ENCODE measurements at regions not wholly inside any gene's neighbourhood (a gene's known extent, or its start where the extent isn't known, plus 50 kb on each side); places are given as distances from the start of the nearest gene placed in this dataset.

GRCh38 chr17:54282886-54283285 is 460.2 kb downstream of the KIF2B start:
- no peak overlapping the region for H2BK120ac ChIP-seq (ENCODE audit: low read depth, low read length)
- no TSS peak for BruUV-seq (replicated peaks)
- no peak for TF ChIP-seq RCOR1 (IDR thresholded peaks at IDR 0.05; ENCODE audit: insufficient replicate concordance, low read length)
- TF ChIP-seq RAD21 (IDR thresholded peaks at IDR 0.05; ENCODE audit: low read length): no peak
- TF ChIP-seq MXI1 (IDR thresholded peaks at IDR 0.05; ENCODE audit: borderline replicate concordance, low read depth, low read length): no peak
- no peak for TF ChIP-seq CEBPB (IDR thresholded peaks at IDR 0.05; ENCODE audit: low read depth, low read length)
- no peak for TF ChIP-seq ELK1 (IDR thresholded peaks at IDR 0.05; ENCODE audit: borderline replicate concordance, low read depth, low read length)
- TF ChIP-seq NFE2L2 (IDR thresholded peaks at IDR 0.05; ENCODE audit: low read depth, low read length): no peak
- TF ChIP-seq MAZ (IDR thresholded peaks at IDR 0.05; ENCODE audit: borderline replicate concordance, low read depth, low read length): no peak
- no CpG with 5 or more reads among the region's 2 CpGs for WGBS, 2 experiments (ENCODE audit: extremely low coverage in 2 of 2, insufficient read length in 1 of 2)
- H3K4ac ChIP-seq (ENCODE audit: low read depth, low read length): no peak overlapping the region
- no peak overlapping the region for H3K14ac ChIP-seq (replicated peaks; ENCODE audit: low read depth, low read length)
- DNase-seq: no peak
- no peaks in the 10 kb centered on the region for H4K20me1 ChIP-seq (ENCODE audit: insufficient read depth, low read length)
- H2BK20ac ChIP-seq (ENCODE audit: low read depth, low read length): no peak overlapping the region
- no peak overlapping the region for H3K4me3 ChIP-seq (ENCODE audit: insufficient read depth, low read depth, low read length)
- POLR2A ChIA-PET (ENCODE audit: unreplicated experiment): no interaction called here
- H2BK5ac ChIP-seq (ENCODE audit: low read depth, low read length, poor library complexity, severe bottlenecking): no peak overlapping the region
- H3K79me1 ChIP-seq (ENCODE audit: low read depth in 1 of 2, low read length in 2 of 2): no peaks in the 10 kb centered on the region
- CTCF ChIA-PET: no interaction called here
- no peak overlapping the region for H3K56ac ChIP-seq (ENCODE audit: extremely low read depth, insufficient read depth, low read length)
- H4K91ac ChIP-seq (ENCODE audit: insufficient read depth, low read depth, low read length): no peak overlapping the region
- H3K23ac ChIP-seq (ENCODE audit: low read depth, low read length): no peak overlapping the region
- no peak overlapping the region for H3K9ac ChIP-seq (ENCODE audit: low read depth, low read length)
- intact Hi-C loops (cut with micrococcal nuclease): no loop called here
- H3K27ac ChIP-seq (ENCODE audit: insufficient read depth, low read length): no peak overlapping the region
- H4K5ac ChIP-seq (ENCODE audit: low read depth, low read length): no peak overlapping the region
- no peak overlapping the region for H3K18ac ChIP-seq (ENCODE audit: low read depth, low read length)
- no peak overlapping the region for H4K8ac ChIP-seq (ENCODE audit: low read depth in 2 of 2, low read length in 2 of 2)
- peaks cover 16% of the 10 kb centered on the region for H3K9me3 ChIP-seq (ENCODE audit: control insufficient read depth, insufficient read depth, low read length)
- no peaks in the 10 kb centered on the region for H3K4me1 ChIP-seq (ENCODE audit: control insufficient read depth, insufficient read depth, low read length)
- H2AK5ac ChIP-seq (ENCODE audit: low read depth, low read length): no peak overlapping the region
- H3K36me3 ChIP-seq (ENCODE audit: control insufficient read depth, insufficient read depth, low read length): no peaks in the 10 kb centered on the region
- no peak overlapping the region for H2AK9ac ChIP-seq (replicated peaks; ENCODE audit: low read depth, low read length, poor library complexity)
- in situ Hi-C loops (cut with MboI; ENCODE audit: low sequenced_read_pairs): no loop called here
- dilution Hi-C loops (cut with HindIII; ENCODE audit: low sequenced_read_pairs, unreplicated experiment): no loop called here
- H3K27me3 ChIP-seq (ENCODE audit: control insufficient read depth, insufficient read depth, low read length): no peaks in the 10 kb centered on the region
- H2AFZ ChIP-seq (replicated peaks; ENCODE audit: low read length, poor library complexity): no peak overlapping the region
- H2BK15ac ChIP-seq (ENCODE audit: low read depth, low read length): no peak overlapping the region
- H3K9me1 ChIP-seq (ENCODE audit: insufficient read depth, low read length): no peaks in the 10 kb centered on the region
- H3K4me2 ChIP-seq (ENCODE audit: low read depth, low read length): no peak overlapping the region
- ATAC-seq (ENCODE audit: low read depth): no peak

Data from IMR-90 (cell line).